Amniotic epithelial cell (primary cell): ENCODE measurements at regions not wholly inside any gene's neighbourhood (a gene's known extent, or its start where the extent isn't known, plus 50 kb on each side); places are given as distances from the start of the nearest gene placed in this dataset.
A peak's percentile ranks its signal among the peaks of the same experiment; 100 is the strongest.

Source experiments
- DNase-seq: peaks from one replicate; pipeline ENCODE4 v3.0.0-alpha.2; 2010; ENCODE audit warnings: low read depth

DNA sequence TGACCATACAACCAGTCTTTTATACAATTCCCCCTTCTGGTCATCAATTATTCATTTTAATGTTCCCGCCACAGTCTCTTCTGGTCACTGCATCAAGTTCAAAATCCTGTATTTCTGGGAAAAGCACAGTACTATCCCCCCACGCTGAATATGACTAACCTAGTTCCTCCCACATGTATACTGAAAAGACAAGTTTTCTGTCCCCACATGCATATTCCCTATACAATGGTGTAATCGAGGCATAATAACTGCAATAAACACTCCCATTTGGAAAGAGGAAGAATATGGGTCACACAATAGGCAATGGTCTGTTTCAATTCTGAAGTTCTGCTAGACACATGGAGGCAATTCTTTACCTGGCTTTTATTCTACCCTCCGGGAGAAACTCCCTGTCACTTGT lies 344.9 kb downstream of the EFNA5 start:
- DNase-seq: no peak

DNA sequence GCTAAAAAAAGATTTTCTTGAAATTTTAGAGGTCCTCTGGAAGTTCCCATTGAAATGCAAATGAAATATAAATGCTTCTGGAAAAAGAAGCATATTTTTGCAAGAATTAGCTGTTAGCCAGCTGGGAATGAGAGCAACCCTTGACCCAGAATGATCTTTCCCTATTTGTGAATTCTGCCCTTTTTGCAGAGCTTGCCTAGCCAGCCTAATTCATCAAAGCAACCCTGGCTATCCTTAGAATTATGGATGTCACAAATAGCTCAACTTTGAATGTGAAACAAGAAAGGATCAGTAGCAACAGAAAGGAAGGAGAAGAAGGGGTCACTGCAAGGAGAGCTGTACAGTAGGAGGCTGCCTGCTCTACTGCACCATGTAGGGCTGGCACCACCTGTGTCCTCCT lies 345.9 kb downstream of the EFNA5 start:
- DNase-seq: no peak

DNA sequence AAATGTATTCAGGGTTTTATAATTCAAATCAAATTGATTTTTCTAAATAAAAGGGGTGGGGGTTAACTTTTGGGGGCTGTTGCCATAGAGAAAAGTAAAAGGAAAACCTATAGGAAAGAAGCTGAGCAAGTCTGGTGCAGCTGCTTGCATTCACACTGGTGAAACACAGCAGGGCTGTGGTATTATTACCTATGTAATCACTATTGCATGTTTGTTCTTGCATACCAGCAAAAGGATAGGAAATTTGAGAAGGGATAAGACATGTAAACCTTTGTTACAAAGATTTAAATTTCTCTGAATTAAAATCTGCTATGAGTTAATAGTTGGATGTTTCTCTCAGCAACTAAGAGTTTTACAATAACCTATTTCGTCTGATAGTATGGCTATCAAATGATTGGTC lies 346.7 kb downstream of the EFNA5 start:
- DNase-seq: no peak

DNA sequence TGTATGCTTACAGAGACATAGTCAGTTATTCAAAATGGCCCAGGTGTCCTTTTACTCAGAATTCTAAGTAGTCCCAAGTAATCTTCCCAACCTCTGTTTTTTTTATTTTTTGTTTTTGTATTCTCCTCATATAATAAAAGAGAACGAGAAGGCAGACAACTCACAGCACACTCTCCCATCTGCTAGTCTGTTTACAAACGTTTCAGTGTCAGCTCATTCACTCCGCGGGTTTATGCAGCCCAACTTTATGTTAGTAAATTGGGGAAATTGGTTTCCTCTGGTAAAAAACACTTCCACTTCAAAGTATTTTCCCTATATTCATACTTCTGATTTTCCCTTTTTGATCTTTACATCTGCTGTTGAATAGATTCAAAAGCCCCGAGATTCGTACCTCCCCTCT lies 347.2 kb downstream of the EFNA5 start:
- DNase-seq: no peak

DNA sequence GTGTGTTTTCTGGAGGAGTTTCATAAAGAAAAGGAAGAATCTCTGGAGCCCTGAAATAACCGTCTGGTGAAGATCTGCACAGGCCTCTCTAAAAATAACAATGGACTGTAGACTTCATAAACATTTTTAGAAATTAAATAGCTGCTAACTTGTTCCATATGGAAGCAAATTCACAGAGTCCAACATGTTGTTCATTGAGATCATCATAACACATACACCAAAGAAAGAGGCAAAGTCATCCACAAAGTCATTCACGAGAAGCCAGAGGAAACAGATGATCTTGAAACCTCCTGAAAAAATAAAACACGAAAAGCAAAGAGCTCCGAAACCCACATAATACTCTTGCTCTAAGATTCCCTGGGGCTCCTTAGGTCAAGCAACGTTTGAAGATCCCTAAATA lies 347.8 kb downstream of the EFNA5 start:
- DNase-seq: no peak

DNA sequence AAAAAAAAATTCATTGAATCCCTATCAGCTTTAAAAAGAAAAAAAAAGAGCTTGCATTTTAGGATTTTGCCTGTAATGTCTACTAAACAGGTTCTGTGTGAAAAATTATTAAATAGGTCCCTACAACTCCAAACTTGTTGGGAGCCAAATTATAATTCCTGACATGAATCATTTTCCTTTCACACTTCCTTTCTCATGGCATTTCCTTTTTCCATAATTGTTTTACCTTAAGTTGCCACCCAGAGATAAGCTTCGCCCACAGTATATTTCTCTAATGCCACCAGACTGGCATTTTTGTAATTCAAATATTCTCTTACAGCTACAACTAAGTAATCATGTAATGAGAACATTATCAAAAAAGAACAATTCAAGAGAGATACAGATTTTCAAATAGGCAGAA lies 348.8 kb downstream of the EFNA5 start:
- no peak for DNase-seq

DNA sequence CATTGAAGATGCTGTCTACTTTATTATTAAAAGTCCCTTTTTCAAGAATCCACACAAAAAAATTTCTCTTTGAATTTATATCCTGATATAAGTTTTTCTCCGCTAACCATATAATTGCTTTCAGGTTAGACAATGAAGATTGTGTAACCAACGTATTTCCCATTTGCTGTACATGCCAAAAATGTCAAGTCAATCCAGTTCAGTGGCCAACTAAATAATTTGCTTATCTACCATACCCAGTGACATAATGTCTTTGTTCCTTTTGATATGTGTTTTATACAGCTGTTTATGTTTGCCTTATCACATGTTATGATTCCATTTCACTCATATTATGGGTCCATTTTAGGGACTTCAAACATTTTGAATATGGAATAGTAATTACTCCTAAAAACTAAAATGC lies 349.9 kb downstream of the EFNA5 start:
- DNase-seq: no peak

DNA sequence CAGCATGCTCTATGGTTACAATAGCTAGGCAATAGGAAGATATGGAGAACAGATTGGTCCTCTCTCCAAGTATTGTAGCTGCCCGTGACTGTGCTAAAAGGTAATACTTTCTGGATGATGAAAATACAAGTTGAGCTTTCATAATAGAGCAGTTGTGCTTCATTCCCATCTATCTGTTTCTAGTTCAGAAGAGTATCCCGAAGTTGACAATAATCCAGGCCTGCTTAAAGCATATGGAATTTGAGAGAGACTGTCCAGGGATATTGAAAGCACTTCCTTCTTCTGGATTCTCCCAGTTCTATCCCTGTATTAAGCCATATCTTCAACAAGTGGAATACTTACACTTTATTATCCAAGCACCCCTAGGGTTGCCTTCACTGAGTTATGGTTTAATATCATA lies 350.4 kb downstream of the EFNA5 start:
- DNase-seq: no peak

DNA sequence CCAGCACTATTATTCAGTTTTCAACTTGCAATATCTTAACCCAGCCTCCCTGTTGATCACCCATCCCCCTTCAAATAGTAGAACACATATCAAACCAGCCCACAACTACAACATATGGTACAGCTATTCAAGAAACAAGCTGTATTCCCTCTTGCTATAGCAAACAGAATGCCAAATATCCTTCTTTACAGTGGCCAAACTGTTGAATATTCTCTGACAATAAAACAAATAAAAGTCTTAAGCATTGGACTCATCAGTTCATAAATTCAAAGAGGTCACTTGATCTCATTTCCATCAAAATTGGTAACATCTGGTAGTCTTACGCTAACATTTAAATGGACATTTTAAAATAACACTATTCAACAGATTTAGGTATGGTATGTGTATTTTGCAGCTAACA lies 350.8 kb downstream of the EFNA5 start:
- no peak for DNase-seq

DNA sequence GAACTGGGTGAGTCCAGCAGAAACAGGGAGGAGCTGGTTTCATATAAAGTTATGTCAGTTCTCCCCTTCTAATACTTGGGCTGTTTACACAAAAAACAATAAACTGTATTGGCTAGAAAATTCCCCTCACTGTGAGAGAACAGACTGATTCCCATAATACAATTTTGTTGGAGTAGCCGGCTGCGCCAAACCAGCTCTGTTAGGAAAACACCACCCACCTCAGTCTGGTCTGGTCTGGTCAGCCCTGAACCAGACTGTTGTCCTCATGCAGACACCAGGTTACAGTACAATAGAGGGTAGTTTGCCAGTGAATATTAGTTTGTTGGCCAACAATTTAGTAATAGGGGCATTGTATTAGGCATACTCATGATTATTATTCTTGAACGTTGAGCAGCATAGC lies 356.4 kb downstream of the EFNA5 start:
- DNase-seq: no peak

DNA sequence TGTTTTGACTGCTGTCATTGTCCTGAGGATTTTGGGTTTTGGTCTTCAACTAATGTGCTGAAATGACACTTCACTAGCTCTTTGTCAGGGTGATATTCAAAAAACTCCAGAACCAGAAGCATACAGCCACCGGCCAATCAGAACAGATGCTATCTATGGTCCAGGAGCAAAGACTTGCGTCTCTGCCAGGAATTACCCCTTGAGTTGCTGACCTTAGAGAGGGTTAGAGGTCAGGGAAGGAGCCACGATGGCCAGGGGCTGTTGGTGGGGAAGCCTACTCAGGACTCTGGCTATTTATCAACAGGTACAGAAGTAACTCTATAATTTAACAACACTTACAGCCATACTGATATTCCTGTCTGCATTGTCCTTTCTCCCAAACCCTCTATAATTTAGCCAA lies 356.8 kb downstream of the EFNA5 start:
- DNase-seq: no peak

DNA sequence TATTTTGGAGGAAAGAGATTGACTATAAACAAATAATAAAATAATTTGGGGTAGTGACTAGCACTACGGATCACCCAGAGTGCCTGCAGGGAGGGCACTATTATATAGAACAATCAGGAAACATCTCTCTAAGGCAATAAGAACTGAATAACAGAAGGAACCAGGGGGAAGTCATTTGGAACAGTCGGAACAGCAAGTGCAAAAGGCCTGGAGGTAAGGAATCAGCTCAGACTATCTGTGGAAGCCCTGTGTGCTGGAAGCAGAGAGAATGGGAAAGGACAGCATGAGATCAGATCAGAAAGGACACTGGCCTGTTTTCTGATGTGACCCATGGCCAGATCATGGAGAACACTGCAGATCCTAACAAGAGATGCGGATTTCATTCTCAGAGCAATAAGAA lies 357.6 kb downstream of the EFNA5 start:
- DNase-seq: no peak

DNA sequence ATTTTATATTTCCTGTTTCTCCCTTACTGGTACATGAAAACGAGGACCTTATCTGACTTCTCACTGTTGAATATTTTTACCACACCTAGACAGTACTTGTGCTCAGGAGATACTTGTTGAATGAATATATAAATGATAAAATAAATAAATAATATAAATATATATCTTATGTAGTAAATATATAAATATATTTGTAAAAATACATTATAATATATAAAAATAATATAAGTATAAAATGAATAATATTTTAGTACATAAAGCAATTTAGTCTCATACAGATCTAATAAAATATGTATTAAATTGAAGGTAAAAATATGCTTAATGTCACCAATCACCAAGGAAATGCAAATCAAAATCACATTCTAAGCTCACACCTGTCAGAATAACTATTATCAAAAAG lies 360.6 kb downstream of the EFNA5 start:
- DNase-seq: no peak

DNA sequence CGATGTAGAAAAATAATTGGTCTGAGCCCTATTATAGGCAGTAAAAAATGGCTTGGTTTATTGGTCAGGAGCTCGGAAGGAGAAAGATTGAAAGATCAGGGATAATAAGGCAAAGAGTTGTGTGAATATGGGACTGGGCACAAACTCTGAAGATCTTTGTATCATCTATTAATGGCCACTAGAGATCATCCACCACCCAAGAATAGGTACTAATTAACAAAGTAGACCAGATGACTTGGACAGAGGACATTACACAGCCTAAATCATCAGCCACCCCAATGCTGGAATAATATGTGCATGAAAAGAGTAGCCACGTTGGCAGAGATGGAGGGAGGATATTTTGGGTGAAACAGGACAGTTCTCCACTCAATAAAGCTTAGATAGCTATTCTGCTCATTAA lies 364.1 kb downstream of the EFNA5 start:
- no peak for DNase-seq

DNA sequence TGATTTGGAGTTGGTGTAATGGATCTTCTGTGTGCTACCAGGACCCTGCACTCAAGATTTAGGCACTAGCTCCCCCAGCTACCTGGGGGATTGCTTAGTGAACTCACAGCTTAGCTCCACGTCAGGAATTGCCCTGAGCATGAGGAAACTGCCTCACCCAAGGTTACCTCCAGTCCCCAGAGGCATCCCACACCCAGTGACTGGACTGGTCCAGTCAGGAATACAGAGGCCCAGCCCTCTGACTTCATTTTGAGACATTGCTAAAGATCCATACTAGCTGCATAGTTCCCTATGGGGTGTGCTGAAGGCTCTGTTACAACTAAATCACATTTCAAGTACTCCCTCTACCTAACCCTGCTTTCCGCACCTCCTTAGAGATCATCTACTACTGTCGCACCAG lies 364.7 kb downstream of the EFNA5 start:
- DNase-seq: no peak

DNA sequence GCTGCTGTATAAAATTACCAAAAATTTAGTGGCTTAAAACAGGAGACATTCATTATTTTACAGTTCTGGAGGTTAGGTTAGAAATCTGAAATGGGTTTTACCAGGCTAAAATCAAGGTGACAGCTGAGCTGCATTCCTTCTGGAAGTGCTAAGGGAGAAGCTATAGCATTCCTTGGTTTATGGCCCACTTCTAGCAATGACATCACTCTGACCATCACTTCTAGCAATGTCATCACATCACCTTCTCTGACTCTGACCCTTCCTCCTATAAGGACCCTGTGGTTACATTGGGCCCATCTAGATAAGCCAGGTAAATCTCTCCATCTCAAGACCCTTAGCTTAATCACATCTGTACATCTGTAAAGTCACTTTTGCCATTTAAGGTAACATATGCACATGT lies 366.1 kb downstream of the EFNA5 start:
- DNase-seq: no peak

DNA sequence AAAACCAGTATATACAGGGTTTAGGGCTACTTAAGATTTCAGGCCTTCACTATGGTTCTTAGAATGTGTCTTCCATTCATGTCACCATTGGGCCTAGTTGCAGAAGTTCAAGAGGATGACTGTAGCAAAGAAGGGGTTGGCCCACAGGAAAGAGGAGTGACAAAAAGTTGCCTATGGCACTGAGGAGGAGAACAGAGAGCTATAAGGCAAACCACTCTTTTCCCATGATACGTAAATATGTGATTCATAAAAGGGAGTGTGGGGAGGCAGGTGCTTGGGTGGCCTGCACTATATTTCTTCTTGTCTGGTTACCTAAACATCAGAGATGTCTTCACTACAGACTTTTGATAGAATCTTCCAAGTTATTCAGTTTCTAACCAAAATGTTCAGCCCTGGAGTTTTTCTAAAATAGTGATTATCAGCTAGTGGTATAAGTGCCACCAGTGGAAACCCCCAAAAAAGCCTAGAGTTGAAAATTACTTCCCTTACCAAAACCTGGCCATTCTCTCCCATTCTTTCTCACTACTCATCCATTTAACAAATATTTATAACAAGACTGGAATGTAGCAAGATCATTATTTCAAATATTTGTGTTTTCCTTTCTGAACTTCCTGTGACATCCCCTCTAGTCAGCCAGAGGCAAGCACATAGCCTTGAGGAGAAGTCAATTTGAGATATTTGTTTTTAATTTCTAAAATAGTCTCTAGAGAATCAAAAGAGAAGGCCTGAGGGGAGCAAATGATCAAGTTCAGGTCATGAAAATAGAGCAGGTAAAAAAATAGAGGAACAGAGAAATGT lies 367.4 kb downstream of the EFNA5 start:
- DNase-seq: no peak

DNA sequence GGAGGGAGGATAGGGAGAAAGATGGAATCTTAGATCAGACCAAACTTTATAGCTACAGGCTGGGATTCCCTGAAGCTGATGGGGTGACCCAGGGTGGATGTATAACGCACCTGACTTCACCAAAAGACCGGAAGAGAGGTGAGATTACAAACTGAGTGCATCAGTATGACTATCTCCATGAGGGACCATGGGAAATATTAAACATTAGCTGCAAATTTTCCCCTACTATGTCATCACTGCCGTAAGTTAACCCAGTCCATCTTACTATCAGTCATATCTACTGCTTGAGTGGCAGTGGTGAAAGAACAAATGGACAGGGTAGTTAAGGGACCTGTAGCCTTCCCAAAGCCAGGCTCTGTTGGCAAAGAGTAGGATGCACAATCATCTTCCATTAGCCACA lies 368.3 kb downstream of the EFNA5 start:
- DNase-seq: no peak

DNA sequence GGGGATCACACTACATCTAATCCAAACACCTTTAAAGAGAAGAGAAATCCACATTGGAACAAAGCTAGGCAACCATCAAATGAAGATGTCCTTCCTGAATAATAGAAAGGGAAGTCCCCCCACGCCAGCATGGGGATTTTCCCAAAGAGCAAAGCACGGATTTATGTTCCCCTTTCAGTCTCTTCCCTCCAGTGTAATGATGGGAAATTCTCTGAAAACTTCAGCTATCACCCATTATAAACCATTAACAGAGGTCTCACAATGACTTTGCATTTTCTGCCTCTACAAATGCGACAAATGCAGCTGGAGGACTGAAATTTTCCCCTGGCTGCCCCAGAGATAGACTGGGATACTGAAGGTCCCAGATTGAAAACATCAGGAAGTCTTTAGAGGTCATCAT lies 368.7 kb downstream of the EFNA5 start:
- DNase-seq: no peak

DNA sequence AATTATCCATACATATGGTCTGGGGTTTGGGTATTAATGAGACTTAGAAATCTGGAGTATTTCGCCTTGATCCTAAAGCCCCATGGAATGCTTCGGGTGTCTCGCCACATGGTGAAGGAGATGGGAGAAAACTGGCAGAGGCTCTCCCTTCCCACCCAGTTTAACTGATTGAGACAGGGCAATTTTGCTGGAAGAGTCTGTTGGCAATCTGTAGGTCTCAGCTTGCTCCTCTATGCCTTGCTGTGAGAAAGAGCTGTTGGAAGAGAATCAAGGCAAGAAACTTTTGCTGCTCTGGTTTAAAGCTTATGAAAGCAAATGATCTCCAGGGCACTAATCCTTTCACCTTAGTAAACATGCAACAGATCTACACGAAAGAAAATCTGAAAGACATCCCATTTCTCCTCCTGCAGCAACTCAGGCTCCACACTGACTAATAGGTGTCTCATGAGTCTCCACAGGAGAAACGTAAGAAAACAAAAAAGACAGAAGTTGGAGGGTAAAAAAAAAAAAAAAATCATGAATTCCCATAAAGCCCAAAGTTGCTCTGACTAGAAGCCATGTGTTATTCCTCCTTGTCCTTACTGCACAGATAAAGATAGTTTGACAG lies 369.9 kb downstream of the EFNA5 start:
- peak; percentile 25 for DNase-seq

DNA sequence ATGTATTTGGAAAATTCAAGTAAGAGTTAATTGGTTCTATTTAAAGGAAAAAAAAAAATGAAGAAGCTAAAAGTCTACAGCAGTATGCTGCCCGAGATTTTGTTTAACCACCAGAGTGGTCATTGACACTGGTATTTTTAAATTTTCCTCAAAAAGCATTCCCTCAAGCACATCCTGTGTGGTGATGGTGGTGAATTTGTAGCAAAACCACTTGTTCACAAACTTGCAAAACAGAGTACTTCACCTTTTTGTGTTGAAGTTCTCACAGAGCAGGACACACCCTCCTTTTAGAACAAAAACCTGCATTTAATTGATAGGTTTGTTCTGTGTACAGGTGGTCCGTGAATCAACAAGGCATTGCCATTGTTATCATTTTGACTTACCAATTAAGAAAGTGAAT lies 374.2 kb downstream of the EFNA5 start:
- no peak for DNase-seq

DNA sequence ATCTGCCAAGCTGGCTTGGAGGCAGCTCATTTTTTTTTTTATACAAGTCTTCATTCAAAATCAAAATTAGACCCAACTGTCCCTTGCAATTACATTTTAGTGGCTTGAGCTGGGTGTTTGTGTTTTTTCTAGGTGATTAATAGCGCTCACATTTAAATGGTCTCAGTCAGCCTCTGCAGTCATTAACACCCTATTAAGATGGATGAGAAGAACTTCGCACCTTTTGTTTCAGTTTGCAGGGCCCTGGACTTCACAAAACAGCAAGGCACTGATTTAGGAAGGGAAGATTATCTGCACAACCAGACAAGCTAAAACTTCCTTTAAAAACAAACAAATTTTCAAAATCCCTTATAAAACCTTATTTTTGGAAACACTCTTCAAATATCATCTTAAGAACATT lies 374.8 kb downstream of the EFNA5 start:
- no peak for DNase-seq

DNA sequence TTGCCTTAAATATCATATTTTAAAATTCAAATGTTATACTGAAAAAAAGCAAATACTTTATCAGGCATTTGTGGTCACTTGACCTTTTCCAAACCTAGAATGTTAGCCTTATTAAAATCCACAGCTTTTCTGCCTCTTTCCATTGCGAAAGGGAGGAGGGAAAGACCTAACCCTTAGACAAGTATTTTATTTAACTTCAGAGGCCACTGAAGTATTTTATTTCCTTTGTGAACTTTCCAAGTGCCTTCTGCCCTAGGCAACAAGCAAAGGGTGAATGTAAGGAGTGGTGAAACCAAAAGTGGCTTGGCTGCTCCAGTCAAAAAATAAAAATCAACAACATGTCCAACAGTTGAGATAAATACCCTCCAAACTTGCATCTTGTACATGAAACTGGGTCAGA lies 376.1 kb downstream of the EFNA5 start:
- DNase-seq: peak; percentile 35

DNA sequence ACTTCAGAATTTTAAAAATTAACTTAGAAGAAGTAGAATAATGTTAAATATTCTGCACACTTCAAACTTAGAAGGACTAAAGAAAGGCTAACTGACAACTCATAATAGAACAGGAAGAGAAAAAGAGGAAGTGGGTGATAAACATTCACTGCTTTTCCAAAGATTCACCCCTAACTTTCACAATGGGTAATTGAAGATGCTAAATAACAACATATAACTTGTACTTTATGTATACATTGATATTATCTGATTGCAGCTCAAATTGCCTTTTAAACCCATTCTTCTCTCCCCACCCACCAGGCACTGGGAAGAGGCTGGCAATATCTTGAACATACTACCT lies 376.6 kb downstream of the EFNA5 start:
- no peak for DNase-seq
